ENCODE measurements at regions not wholly inside any gene's neighbourhood (a gene's known extent, or its start where the extent isn't known, plus 50 kb on each side); places are given as distances from the start of the nearest gene placed in this dataset.

DNA sequence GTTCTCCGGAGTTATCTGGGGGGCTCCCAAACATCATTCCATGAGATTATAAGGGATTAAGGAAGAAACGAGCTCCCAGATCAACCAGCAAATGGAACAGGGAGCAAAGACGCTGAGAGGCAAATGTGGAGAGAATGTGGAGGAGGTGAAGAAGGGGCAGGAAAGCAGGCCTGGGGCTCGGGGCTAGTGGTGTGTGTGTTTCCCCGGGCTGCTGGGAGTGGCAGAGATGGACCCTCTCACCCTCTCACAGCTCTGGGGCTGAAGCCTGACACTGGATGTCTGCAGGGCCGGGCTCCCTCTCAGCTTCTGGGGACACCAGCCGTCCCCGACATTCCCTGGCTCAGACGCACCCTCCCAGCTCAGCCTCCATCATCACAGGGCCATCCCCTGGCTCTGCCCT, 212.6 kb downstream of the THBS2 start:
- TF ChIP-seq, protein P1, sequence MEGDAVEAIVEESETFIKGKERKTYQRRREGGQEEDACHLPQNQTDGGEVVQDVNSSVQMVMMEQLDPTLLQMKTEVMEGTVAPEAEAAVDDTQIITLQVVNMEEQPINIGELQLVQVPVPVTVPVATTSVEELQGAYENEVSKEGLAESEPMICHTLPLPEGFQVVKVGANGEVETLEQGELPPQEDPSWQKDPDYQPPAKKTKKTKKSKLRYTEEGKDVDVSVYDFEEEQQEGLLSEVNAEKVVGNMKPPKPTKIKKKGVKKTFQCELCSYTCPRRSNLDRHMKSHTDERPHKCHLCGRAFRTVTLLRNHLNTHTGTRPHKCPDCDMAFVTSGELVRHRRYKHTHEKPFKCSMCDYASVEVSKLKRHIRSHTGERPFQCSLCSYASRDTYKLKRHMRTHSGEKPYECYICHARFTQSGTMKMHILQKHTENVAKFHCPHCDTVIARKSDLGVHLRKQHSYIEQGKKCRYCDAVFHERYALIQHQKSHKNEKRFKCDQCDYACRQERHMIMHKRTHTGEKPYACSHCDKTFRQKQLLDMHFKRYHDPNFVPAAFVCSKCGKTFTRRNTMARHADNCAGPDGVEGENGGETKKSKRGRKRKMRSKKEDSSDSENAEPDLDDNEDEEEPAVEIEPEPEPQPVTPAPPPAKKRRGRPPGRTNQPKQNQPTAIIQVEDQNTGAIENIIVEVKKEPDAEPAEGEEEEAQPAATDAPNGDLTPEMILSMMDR (IDR thresholded peaks at IDR 0.05): no peak
- TF ChIP-seq POLR2A (IDR thresholded peaks at IDR 0.05): no peak
